HEK293 (cell line): ENCODE measurements at regions not wholly inside any gene's neighbourhood (a gene's known extent, or its start where the extent isn't known, plus 50 kb on each side); places are given as distances from the start of the nearest gene placed in this dataset.

Source experiments
- CTCF ChIA-PET: fragments of 350-600 bp; formaldehyde crosslinking; extraction: SDS; loops from one replicate; lab custom pipeline; 2021; ENCODE audit warnings: antibody characterized with exemption; lab: Yijun Ruan, JAX
- POLR2A ChIA-PET: fragments of 300-600 bp; formaldehyde crosslinking; extraction: SDS; loops from one replicate; lab custom pipeline; 2020; ENCODE audit warnings: antibody characterized with exemption, inconsistent platforms; lab: Yijun Ruan, JAX
- H3K27ac ChIP-seq: fragments of 200-500 bp; sonication (Bioruptor generic); 2 replicates; pipeline ENCODE4 v1.5.1; 2014; ENCODE audit warnings: low read depth, low read length, control low read depth, inconsistent platforms; ENCODE audit errors: extremely low read depth
- H3K36me3 ChIP-seq, 2 experiments: fragments of 200-500 bp in 1 of 2; sonication (Bioruptor generic) in 1 of 2; 1 replicate in 1 of 2; 2 replicates in 1 of 2; pipeline ENCODE4 v1.5.1; 2014 to 2017; ENCODE audit warnings: inconsistent platforms in 2 of 2, low read length in 2 of 2; ENCODE audit not compliant: control insufficient read depth in 2 of 2, insufficient read depth in 1 of 2
- H3K4me1 ChIP-seq: fragments of 200-500 bp; sonication (Bioruptor generic); 2 replicates; pipeline ENCODE4 v1.5.1; 2014; ENCODE audit warnings: mild to moderate bottlenecking, low read length, inconsistent platforms; ENCODE audit not compliant: control insufficient read depth, insufficient read depth
- H3K4me3 ChIP-seq: 2 replicates; pipeline ENCODE4 v1.5.1; 2011; ENCODE audit warnings: low read depth, mild to moderate bottlenecking, control low read depth, low read length, moderate library complexity
- H3K9me3 ChIP-seq: fragments of 200-500 bp; sonication (Bioruptor generic); 2 replicates; pipeline ENCODE4 v1.5.1; 2014; ENCODE audit warnings: low read depth, low read length, inconsistent platforms; ENCODE audit not compliant: control insufficient read depth, insufficient read depth
- BCL11A ChIP-seq: fragments of 450-650 bp; formaldehyde crosslinking; IDR thresholded peaks from 2 replicates; pipeline ENCODE4 v1.5.1; 2016; ENCODE audit warnings: low read depth, missing biosample characterization, missing genetic modification characterization
- GFI1B ChIP-seq: fragments of 450-650 bp; formaldehyde crosslinking; IDR thresholded peaks from 2 replicates; pipeline ENCODE4 v1.5.1; 2016; ENCODE audit warnings: missing biosample characterization, missing genetic modification characterization
- HOXA7 ChIP-seq: sonication (generic); formaldehyde crosslinking; IDR thresholded peaks from 2 replicates; pipeline ENCODE4 v1.8.1; 2022; ENCODE audit warnings: missing genetic modification reagents, borderline replicate concordance
- OSR2 ChIP-seq: fragments of 450-650 bp; formaldehyde crosslinking; IDR thresholded peaks from 2 replicates; pipeline ENCODE4 v1.5.1; 2016; ENCODE audit warnings: missing biosample characterization, missing genetic modification characterization
- REPIN1 ChIP-seq: fragments of 450-650 bp; formaldehyde crosslinking; IDR thresholded peaks from 2 replicates; pipeline ENCODE4 v1.5.1; 2017; ENCODE audit warnings: missing biosample characterization, missing genetic modification characterization, low read depth
- ZFHX2 ChIP-seq: fragments of 450-650 bp; formaldehyde crosslinking; conservative IDR thresholded peaks from 2 replicates; pipeline ENCODE4 v1.5.1; 2016; ENCODE audit warnings: missing biosample characterization, missing genetic modification characterization
- ZNF146 ChIP-seq: fragments of 450-650 bp; formaldehyde crosslinking; IDR thresholded peaks from 2 replicates; pipeline ENCODE4 v1.5.1; 2016; ENCODE audit warnings: missing biosample characterization, missing genetic modification characterization
- ZNF211 ChIP-seq: fragments of 450-650 bp; formaldehyde crosslinking; IDR thresholded peaks from 2 replicates; pipeline ENCODE4 v1.5.1; 2016; ENCODE audit warnings: low read depth, missing biosample characterization, missing genetic modification characterization
- ZNF37A ChIP-seq: fragments of 450-650 bp; IDR thresholded peaks from 2 replicates; pipeline ENCODE4 v1.5.1; 2018; ENCODE audit warnings: missing biosample characterization, missing genetic modification characterization
- ZNF792 ChIP-seq: fragments of 450-650 bp; formaldehyde crosslinking; IDR thresholded peaks from 2 replicates; pipeline ENCODE4 v1.5.1; 2016; ENCODE audit warnings: missing biosample characterization, missing genetic modification characterization
- TF ChIP-seq, protein P1 (sequence below): fragments of 450-650 bp; formaldehyde crosslinking; conservative IDR thresholded peaks from 2 replicates; pipeline ENCODE4 v1.5.1; 2016; ENCODE audit warnings: low read depth, missing biosample characterization, missing genetic modification characterization
- TF ChIP-seq, protein P2 (sequence below): fragments of 450-650 bp; IDR thresholded peaks from 2 replicates; pipeline ENCODE4 v1.5.1; 2018; ENCODE audit warnings: missing biosample characterization, mild to moderate bottlenecking, missing genetic modification characterization
- TF ChIP-seq, protein P3 (sequence below): fragments of 450-650 bp; formaldehyde crosslinking; IDR thresholded peaks from 2 replicates; pipeline ENCODE4 v1.5.1; 2017; ENCODE audit warnings: missing biosample characterization, missing genetic modification characterization
- TF ChIP-seq, protein P4 (sequence below): fragments of 450-650 bp; formaldehyde crosslinking; IDR thresholded peaks from 2 replicates; pipeline ENCODE4 v1.5.1; 2016; ENCODE audit warnings: missing biosample characterization, missing genetic modification characterization
- TF ChIP-seq, protein P5 (sequence below): IDR thresholded peaks from 2 replicates; pipeline ENCODE4 v1.6.1; 2011; ENCODE audit warnings: mild to moderate bottlenecking, low read depth, low read length, borderline replicate concordance
- TF ChIP-seq, protein P6 (sequence below): fragments of 450-650 bp; formaldehyde crosslinking; IDR thresholded peaks from 2 replicates; pipeline ENCODE4 v1.5.1; 2017; ENCODE audit warnings: missing biosample characterization, missing genetic modification characterization
- TF ChIP-seq, protein P7 (sequence below): fragments of 450-650 bp; formaldehyde crosslinking; IDR thresholded peaks from 2 replicates; pipeline ENCODE4 v1.5.1; 2016; ENCODE audit warnings: missing biosample characterization, missing genetic modification characterization

DNA sequence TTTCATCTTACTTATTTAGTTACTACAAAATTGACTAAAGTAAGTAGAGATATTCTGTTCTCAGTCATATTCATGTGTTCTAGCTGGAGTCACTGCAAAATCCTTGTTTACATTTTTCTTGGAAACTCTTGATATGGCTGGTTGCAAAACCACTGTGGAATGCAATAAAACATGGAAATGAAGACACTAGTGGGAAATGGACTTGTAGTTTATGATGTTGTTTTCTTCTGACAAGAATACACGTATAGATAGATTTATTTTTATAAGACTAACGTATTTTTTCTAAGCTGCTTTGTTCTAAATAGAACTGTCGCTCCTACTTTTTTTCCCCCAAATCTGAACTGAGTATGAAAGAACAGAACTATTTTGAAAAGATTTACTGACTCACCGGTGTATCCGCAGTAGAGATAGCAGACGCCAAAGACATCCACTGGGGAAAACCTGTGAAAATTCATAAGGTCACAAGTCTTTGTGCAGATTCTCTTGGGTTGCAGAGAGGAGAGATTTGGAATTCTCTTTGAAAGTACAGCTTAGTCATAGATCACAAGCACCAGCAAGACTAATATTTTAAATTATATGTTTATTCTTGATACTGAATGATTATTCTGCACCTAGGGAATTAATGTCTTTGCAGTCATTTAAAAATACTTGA lies 119.6 kb upstream of the TAF11L2 start (continued):
- TF ChIP-seq, protein P1, sequence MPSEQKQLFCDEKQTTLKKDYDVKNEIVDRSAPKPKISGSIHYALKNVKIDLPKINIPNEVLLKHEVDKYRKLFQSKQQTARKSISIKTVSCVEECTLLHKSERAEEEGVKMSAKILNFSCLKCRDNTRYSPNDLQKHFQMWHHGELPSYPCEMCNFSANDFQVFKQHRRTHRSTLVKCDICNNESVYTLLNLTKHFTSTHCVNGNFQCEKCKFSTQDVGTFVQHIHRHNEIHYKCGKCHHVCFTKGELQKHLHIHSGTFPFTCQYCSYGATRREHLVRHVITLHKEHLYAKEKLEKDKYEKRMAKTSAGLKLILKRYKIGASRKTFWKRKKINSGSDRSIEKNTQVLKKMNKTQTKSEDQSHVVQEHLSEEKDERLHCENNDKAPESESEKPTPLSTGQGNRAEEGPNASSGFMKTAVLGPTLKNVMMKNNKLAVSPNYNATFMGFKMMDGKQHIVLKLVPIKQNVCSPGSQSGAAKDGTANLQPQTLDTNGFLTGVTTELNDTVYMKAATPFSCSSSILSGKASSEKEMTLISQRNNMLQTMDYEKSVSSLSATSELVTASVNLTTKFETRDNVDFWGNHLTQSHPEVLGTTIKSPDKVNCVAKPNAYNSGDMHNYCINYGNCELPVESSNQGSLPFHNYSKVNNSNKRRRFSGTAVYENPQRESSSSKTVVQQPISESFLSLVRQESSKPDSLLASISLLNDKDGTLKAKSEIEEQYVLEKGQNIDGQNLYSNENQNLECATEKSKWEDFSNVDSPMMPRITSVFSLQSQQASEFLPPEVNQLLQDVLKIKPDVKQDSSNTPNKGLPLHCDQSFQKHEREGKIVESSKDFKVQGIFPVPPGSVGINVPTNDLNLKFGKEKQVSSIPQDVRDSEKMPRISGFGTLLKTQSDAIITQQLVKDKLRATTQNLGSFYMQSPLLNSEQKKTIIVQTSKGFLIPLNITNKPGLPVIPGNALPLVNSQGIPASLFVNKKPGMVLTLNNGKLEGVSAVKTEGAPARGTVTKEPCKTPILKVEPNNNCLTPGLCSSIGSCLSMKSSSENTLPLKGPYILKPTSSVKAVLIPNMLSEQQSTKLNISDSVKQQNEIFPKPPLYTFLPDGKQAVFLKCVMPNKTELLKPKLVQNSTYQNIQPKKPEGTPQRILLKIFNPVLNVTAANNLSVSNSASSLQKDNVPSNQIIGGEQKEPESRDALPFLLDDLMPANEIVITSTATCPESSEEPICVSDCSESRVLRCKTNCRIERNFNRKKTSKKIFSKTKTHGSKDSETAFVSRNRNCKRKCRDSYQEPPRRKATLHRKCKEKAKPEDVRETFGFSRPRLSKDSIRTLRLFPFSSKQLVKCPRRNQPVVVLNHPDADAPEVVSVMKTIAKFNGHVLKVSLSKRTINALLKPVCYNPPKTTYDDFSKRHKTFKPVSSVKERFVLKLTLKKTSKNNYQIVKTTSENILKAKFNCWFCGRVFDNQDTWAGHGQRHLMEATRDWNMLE (tag by site-specific recombination): 0 out of 2 replicates have a peak, but pooled peaks have one; percentile 28
- 0 out of 2 replicates have a peak, but pooled peaks have one; percentile 34 for TF ChIP-seq REPIN1 (tag by site-specific recombination)
- TF ChIP-seq ZFHX2 (tag by site-specific recombination): no peak
- TF ChIP-seq, protein P2, sequence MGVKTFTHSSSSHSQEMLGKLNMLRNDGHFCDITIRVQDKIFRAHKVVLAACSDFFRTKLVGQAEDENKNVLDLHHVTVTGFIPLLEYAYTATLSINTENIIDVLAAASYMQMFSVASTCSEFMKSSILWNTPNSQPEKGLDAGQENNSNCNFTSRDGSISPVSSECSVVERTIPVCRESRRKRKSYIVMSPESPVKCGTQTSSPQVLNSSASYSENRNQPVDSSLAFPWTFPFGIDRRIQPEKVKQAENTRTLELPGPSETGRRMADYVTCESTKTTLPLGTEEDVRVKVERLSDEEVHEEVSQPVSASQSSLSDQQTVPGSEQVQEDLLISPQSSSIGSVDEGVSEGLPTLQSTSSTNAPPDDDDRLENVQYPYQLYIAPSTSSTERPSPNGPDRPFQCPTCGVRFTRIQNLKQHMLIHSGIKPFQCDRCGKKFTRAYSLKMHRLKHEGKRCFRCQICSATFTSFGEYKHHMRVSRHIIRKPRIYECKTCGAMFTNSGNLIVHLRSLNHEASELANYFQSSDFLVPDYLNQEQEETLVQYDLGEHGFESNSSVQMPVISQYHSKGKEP (tag by site-specific recombination): peak; percentile 78; the same call in 1 of the 2 replicates
- no peak for TF ChIP-seq ZNF146 (tag by site-specific recombination)
- TF ChIP-seq ZNF37A (tag by site-specific recombination): no peak
- peak; percentile 41; the same call in 1 of the 2 replicates for TF ChIP-seq OSR2 (tag by site-specific recombination)
- TF ChIP-seq GFI1B (tag by site-specific recombination): 0 out of 2 replicates have a peak, but pooled peaks have one; percentile 9
- TF ChIP-seq, protein P3, sequence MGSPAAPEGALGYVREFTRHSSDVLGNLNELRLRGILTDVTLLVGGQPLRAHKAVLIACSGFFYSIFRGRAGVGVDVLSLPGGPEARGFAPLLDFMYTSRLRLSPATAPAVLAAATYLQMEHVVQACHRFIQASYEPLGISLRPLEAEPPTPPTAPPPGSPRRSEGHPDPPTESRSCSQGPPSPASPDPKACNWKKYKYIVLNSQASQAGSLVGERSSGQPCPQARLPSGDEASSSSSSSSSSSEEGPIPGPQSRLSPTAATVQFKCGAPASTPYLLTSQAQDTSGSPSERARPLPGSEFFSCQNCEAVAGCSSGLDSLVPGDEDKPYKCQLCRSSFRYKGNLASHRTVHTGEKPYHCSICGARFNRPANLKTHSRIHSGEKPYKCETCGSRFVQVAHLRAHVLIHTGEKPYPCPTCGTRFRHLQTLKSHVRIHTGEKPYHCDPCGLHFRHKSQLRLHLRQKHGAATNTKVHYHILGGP (tag by site-specific recombination): peak; percentile 93
- 0 out of 2 replicates have a peak, but pooled peaks have one; percentile 32 for TF ChIP-seq BCL11A (tag by site-specific recombination)
- TF ChIP-seq, protein P4, sequence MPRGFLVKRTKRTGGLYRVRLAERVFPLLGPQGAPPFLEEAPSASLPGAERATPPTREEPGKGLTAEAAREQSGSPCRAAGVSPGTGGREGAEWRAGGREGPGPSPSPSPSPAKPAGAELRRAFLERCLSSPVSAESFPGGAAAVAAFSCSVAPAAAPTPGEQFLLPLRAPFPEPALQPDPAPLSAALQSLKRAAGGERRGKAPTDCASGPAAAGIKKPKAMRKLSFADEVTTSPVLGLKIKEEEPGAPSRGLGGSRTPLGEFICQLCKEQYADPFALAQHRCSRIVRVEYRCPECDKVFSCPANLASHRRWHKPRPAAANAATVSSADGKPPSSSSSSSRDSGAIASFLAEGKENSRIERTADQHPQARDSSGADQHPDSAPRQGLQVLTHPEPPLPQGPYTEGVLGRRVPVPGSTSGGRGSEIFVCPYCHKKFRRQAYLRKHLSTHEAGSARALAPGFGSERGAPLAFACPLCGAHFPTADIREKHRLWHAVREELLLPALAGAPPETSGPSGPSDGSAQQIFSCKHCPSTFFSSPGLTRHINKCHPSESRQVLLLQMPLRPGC (tag by site-specific recombination): 0 out of 2 replicates have a peak, but pooled peaks have one; percentile 47
- TF ChIP-seq, all 188 proteins: peak for 23

DNA sequence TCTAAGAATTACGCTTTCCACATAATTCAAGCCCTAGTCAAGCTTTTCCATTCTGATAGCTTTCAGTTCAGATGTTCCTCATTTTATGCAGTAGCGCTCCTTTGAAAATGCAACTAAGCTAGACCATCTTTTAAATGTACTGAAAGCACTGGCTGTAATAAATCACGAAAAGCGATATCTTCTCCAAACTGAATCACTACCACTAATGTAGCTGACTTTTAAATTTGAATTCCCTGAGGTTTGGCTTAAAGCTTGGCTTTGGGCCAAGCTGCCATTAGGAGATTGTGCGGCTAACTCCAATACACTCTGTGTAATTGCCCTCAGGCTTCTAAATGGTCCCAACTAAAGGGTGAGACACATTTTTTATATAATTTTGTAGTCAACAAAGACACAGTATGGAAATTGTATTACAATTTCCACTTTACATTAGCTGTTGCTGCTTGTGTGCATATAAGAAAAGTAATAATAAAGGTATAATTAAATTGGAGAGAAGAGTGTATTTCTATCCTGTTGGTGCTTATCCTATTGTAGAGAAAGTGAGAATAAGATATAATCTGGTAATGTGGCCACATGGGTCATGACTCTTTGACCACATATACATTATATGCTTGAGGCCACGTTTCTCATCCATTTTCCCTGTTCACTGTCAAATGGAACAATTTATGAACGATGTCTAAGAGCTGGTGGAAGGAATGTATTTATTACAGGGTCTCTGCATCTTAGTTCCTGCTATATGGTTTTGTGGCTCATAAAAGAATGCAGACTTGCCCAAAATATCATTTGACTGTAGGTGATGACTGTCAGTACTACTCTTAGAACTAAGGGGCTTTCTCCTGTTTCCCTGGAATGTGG lies 118.7 kb upstream of the TAF11L2 start:
- Histone ChIP-seq H3K36me3 (no peaks in the 10 kb centered on the region), H3K9me3 (no peaks in the 10 kb centered on the region), H3K27ac (peak overlapping the region; percentile 70), H3K4me1 (peaks cover 40% of the 10 kb centered on the region), H3K4me3 (no peak overlapping the region)
- POLR2A ChIA-PET: interaction anchor here (0.6 to 3.2 kb wide), 15 partner anchors 10 to 794 kb away, joined by 3 to 25 read pairs (median 5); partner anchors contain the start of gene BASP1
- CTCF ChIA-PET: interaction anchor here (0.6 to 2.8 kb wide), 5 partner anchors 48 to 348 kb away, joined by 3 to 16 read pairs (median 3); partner anchors contain the start of gene BASP1
- TF ChIP-seq, protein P5, sequence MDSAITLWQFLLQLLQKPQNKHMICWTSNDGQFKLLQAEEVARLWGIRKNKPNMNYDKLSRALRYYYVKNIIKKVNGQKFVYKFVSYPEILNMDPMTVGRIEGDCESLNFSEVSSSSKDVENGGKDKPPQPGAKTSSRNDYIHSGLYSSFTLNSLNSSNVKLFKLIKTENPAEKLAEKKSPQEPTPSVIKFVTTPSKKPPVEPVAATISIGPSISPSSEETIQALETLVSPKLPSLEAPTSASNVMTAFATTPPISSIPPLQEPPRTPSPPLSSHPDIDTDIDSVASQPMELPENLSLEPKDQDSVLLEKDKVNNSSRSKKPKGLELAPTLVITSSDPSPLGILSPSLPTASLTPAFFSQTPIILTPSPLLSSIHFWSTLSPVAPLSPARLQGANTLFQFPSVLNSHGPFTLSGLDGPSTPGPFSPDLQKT: no peak
- TF ChIP-seq OSR2 (tag by site-specific recombination) (peak; percentile 94), ZNF792 (tag by site-specific recombination) (no peak), ZNF211 (no peak), HOXA7 (CRISPR knock-in tag) (no peak)
- TF ChIP-seq, protein P6, sequence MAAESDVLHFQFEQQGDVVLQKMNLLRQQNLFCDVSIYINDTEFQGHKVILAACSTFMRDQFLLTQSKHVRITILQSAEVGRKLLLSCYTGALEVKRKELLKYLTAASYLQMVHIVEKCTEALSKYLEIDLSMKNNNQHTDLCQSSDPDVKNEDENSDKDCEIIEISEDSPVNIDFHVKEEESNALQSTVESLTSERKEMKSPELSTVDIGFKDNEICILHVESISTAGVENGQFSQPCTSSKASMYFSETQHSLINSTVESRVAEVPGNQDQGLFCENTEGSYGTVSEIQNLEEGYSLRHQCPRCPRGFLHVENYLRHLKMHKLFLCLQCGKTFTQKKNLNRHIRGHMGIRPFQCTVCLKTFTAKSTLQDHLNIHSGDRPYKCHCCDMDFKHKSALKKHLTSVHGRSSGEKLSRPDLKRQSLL (tag by site-specific recombination): no peak; the same call in 1 of the 2 replicates
- TF ChIP-seq, protein P7, sequence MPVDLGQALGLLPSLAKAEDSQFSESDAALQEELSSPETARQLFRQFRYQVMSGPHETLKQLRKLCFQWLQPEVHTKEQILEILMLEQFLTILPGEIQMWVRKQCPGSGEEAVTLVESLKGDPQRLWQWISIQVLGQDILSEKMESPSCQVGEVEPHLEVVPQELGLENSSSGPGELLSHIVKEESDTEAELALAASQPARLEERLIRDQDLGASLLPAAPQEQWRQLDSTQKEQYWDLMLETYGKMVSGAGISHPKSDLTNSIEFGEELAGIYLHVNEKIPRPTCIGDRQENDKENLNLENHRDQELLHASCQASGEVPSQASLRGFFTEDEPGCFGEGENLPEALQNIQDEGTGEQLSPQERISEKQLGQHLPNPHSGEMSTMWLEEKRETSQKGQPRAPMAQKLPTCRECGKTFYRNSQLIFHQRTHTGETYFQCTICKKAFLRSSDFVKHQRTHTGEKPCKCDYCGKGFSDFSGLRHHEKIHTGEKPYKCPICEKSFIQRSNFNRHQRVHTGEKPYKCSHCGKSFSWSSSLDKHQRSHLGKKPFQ (tag by site-specific recombination): peak; percentile 75
